ENCODE measurements at regions not wholly inside any gene's neighbourhood (a gene's known extent, or its start where the extent isn't known, plus 50 kb on each side); places are given as distances from the start of the nearest gene placed in this dataset.

DNA sequence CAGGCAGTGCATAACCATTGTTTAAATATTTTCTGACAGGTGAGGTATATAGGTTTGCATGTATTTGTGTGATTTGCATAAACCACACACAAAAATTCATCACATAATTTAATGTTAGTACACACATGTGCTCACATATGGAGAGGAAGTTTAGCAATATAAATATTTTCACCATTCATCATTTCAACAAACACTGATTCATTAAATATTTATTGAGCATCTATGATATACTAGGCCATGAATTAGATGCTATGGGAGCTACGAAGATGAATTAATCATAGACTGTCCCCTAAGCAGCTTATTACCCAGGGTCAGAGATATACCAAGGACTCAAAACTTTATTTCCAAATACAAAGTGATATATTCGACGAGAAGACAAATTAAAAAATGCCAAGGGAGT is 311.6 kb upstream of the PIK3C3 start (continued):
- TF ChIP-seq CHD1 (IDR thresholded peaks at IDR 0.05; ENCODE audit: low read depth, low read length), result no peak
- TF ChIP-seq, protein P1, sequence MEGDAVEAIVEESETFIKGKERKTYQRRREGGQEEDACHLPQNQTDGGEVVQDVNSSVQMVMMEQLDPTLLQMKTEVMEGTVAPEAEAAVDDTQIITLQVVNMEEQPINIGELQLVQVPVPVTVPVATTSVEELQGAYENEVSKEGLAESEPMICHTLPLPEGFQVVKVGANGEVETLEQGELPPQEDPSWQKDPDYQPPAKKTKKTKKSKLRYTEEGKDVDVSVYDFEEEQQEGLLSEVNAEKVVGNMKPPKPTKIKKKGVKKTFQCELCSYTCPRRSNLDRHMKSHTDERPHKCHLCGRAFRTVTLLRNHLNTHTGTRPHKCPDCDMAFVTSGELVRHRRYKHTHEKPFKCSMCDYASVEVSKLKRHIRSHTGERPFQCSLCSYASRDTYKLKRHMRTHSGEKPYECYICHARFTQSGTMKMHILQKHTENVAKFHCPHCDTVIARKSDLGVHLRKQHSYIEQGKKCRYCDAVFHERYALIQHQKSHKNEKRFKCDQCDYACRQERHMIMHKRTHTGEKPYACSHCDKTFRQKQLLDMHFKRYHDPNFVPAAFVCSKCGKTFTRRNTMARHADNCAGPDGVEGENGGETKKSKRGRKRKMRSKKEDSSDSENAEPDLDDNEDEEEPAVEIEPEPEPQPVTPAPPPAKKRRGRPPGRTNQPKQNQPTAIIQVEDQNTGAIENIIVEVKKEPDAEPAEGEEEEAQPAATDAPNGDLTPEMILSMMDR (IDR thresholded peaks at IDR 0.05 in 2 of 3, conservative IDR thresholded peaks at IDR 0.05 in 1 of 3; ENCODE audit: control insufficient read depth in 2 of 3, extremely low read depth in 1 of 3, insufficient read depth in 1 of 3, low read depth in 3 of 3, low read length in 3 of 3), result no peak

DNA sequence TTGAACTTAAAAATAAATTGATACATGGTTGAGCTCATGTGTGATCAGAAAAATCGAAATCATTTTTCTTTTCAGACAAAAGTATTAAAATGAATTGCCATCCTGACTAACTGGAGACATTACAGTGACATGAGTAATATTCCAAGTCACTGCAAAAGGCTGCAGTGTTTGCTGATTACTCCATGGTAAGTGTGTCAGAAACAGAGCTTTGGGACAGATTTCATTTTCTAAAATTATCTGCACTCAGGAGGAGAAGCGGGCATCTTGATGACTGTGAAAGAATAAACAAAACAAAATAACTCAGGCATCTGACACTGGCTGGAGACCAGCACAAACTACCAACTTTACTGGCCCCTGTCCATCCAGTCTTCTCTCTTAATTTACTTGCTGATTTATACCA is 312.3 kb upstream of the PIK3C3 start:
- ChIA-PET CTCF (interaction anchor here (2.2 kb wide), 1 partner anchor 13 kb away, joined by 5 read pairs; no protein-coding TSS in a partner anchor), RAD21 (ENCODE audit: unreplicated experiment) (no interaction called here), POLR2A (interaction anchor here (0.5 kb wide), 1 partner anchor 977 kb away, joined by 3 read pairs; no protein-coding TSS in a partner anchor), SMC1A (ENCODE audit: uncharacterized antibody, unreplicated experiment) (no interaction called here)
- Histone ChIP-seq H4K20me1 (ENCODE audit: control insufficient read depth, insufficient read depth) (no peaks in the 10 kb centered on the region), H3K4me3 (no peak overlapping the region), H3K27ac (ENCODE audit: control insufficient read depth, insufficient read depth) (no peak overlapping the region), H3K9ac (ENCODE audit: control insufficient read depth, insufficient read depth, low read length) (no peak overlapping the region), H3K4me2 (ENCODE audit: control insufficient read depth, insufficient read depth) (no peak overlapping the region), H3K9me3 (replicated peaks; ENCODE audit: control insufficient read depth, insufficient read depth, low read length) (no peaks in the 10 kb centered on the region), H3K36me3 (ENCODE audit: control insufficient read depth in 2 of 2, insufficient read depth in 2 of 2, low read length in 1 of 2) (no peaks in the 10 kb centered on the region), H2AFZ (ENCODE audit: control insufficient read depth, low read depth, low read length) (no peak overlapping the region), H3K27me3 (replicated peaks in 1 of 2; ENCODE audit: control insufficient read depth in 2 of 2, insufficient read depth in 2 of 2, low read length in 1 of 2) (no peaks in the 10 kb centered on the region), H3K4me1 (ENCODE audit: control insufficient read depth, insufficient read depth, low read length) (no peaks in the 10 kb centered on the region), H3K79me2 (ENCODE audit: control insufficient read depth, insufficient read depth, low read length) (no peaks in the 10 kb centered on the region)
- BruUV-seq (replicated peaks), result no TSS peak
- DNase-seq (ENCODE audit: low read depth, low spot score), result no peak
- in situ Hi-C loops (cut with MboI), result loop anchor here (10.0 kb wide), 1 partner anchor 62 kb away; no protein-coding TSS in a partner anchor
- ATAC-seq, result no peak
- intact Hi-C loops (cut with micrococcal nuclease; ENCODE audit: unreplicated experiment), result no loop called here
- WGBS (ENCODE audit: insufficient coverage, insufficient replicate concordance, low lambda C conversion rate, missing lambda C conversion rate), result 0% methylated on average over 2 of the region's 2 CpGs
- TF ChIP-seq MTA2 (IDR thresholded peaks at IDR 0.05; ENCODE audit: low read depth), result no peak
- no peak for TF ChIP-seq KDM1A (IDR thresholded peaks at IDR 0.05; ENCODE audit: borderline replicate concordance)
- no peak for TF ChIP-seq GABPA (IDR thresholded peaks at IDR 0.05; ENCODE audit: low read depth)
- TF ChIP-seq MXI1 (IDR thresholded peaks at IDR 0.05; ENCODE audit: low read depth, low read length), result no peak
- TF ChIP-seq KLF5 (IDR thresholded peaks at IDR 0.05; ENCODE audit: partially characterized antibody), result no peak
- TF ChIP-seq TCF12 (IDR thresholded peaks at IDR 0.05; ENCODE audit: low read depth, low read length), result no peak
- TF ChIP-seq, protein P2, sequence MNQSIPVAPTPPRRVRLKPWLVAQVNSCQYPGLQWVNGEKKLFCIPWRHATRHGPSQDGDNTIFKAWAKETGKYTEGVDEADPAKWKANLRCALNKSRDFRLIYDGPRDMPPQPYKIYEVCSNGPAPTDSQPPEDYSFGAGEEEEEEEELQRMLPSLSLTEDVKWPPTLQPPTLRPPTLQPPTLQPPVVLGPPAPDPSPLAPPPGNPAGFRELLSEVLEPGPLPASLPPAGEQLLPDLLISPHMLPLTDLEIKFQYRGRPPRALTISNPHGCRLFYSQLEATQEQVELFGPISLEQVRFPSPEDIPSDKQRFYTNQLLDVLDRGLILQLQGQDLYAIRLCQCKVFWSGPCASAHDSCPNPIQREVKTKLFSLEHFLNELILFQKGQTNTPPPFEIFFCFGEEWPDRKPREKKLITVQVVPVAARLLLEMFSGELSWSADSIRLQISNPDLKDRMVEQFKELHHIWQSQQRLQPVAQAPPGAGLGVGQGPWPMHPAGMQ (IDR thresholded peaks at IDR 0.05; ENCODE audit: borderline replicate concordance), result no peak
- TF ChIP-seq, protein P3, sequence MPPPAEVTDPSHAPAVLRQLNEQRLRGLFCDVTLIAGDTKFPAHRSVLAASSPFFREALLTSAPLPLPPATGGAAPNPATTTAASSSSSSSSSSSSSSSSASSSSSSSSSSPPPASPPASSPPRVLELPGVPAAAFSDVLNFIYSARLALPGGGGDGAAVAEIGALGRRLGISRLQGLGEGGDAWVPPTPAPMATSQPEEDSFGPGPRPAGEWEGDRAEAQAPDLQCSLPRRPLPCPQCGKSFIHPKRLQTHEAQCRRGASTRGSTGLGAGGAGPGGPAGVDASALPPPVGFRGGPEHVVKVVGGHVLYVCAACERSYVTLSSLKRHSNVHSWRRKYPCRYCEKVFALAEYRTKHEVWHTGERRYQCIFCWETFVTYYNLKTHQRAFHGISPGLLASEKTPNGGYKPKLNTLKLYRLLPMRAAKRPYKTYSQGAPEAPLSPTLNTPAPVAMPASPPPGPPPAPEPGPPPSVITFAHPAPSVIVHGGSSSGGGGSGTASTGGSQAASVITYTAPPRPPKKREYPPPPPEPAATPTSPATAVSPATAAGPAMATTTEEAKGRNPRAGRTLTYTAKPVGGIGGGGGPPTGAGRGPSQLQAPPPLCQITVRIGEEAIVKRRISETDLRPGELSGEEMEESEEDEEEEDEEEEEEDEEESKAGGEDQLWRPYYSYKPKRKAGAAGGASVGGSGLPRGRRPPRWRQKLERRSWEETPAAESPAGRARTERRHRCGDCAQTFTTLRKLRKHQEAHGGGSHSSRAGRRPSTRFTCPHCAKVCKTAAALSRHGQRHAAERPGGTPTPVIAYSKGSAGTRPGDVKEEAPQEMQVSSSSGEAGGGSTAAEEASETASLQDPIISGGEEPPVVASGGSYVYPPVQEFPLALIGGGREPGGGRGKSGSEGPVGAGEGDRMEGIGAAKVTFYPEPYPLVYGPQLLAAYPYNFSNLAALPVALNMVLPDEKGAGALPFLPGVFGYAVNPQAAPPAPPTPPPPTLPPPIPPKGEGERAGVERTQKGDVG (CRISPR knock-in tag; IDR thresholded peaks at IDR 0.05), result no peak
- no peak for TF ChIP-seq CREM (IDR thresholded peaks at IDR 0.05; ENCODE audit: low read depth)
- no peak for TF ChIP-seq PML (IDR thresholded peaks at IDR 0.05; ENCODE audit: low read length)
- no peak for TF ChIP-seq RAD51 (IDR thresholded peaks at IDR 0.05)
- no peak for TF ChIP-seq KAT2A (conservative IDR thresholded peaks at IDR 0.05; ENCODE audit: control insufficient read depth, low read depth, low read length)
- TF ChIP-seq NR2C2 (IDR thresholded peaks at IDR 0.05; ENCODE audit: borderline replicate concordance, control insufficient read depth, insufficient read length, low read depth), result no peak
- no peak for TF ChIP-seq CBX5 (IDR thresholded peaks at IDR 0.05; ENCODE audit: low read depth)
- FAIRE-seq, result no peak

Measured in GM12878 (cell line).